GM18868 (cell line): ENCODE measurements at regions not wholly inside any gene's neighbourhood (a gene's known extent, or its start where the extent isn't known, plus 50 kb on each side); places are given as distances from the start of the nearest gene placed in this dataset.
A peak's percentile ranks its signal among the peaks of the same experiment; 100 is the strongest.
"Not testable (repeated sequence)": the region's sequence is repeated elsewhere in the genome, so short reads cannot be mapped to it uniquely, and the experiment has no call there.

ENCODE experiments used
- ATAC-seq: cut with Tn5 transposase; IDR thresholded peaks from one replicate; pipeline ENCODE4 v1.9.1; 2021; ENCODE audit warnings: mild to moderate bottlenecking, moderate library complexity; ENCODE audit not compliant: unreplicated experiment

DNA sequence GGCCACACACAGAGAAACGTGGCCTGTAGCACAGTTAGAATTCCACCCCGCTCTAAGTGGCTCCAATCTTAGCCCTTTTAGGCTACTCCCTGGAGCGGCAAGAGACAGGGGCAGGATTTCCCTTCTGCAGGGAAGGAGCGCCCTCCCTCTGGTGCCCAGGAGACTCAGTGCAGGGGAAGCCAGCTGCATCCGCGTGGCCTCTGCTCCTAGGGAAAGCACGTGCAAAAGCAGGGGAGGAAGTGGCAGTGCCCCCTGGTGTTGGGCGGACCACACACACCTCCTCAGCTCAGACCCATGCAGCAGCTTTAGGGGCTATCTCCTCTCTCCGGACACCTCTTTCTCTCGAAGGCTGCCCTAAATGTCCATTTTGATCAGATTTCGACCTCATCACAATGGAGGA is 50.0 kb downstream of the SPRING1 start:
- peak; percentile 67 for ATAC-seq

DNA sequence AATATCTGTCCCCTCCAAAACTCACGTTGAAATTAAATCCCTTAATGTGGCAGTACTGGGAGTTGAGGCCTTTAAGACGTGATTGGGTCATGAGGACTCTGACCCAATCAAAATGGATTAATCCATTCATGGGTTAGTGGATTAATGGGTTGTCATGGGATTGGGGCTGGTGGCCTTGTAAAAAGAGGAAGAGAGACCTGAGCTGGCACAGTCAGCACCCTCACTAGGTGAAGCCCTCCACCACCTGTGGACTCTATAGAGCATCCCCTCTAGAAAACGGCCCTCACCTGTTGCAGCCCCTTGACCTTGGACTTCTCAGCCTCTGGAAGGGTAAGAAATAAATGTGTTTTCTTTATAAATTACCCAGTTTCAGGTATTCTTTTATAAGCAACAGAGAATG is 53.0 kb downstream of the SPRING1 start:
- no peak for ATAC-seq

DNA sequence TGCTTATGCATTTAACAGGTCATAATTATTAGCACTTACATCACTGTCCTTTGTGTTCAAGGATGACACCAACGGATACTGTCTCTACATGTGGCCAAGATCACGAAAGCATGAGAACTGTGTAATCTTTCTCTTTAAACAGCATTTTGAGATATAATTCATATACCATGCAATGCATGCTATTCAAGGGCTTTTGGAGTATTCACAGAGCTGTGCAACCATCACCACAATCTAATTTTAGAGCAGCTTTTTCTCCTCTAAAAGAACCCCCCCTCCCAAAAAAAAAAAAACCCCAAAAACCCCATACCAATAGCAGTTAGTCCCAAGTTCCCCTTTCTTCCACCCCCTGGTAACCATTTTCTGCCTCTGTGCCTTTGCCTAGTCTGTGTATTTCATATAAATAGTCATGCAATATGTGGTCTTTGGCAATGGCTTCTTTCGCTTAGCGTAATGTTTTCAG is 60.6 kb downstream of the SPRING1 start:
- ATAC-seq, result peak; percentile 54

DNA sequence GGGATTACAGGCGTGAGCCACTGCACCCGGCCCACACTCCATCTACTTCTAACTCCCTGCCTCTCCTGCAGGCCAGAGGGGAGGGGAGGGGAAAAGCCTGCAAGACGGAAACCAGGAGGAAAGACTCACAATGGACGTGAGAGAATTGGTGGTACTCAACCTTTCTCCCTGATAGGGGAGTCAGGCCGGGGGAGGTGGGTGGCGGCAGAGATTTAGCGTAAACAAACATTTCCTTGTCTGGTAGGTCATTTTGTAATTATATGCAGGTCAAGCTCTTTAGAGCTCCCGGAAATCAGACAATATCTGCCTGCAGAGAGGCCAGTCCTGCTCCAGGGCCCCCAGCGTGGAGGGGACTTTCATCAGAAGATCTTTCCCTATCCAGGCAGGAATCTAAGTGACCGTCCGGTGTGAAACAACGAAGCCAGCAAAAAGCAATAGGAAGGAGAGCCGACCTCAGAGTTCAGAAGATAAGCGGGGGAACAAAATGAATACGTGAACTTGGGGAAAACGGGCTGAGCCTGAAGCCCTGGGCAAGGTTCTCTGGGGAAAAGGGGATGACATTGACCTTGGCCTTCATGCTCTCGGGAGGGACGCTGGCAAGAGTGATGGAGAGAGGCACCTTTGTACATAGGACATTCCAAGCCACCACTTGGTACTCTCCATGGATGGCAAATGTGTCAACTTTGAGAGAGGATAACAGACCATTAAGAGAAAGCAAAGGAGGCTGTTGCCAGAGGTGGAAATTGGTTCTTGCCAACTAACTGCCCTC is 62.3 kb downstream of the SPRING1 start:
- ATAC-seq, result no peak

DNA sequence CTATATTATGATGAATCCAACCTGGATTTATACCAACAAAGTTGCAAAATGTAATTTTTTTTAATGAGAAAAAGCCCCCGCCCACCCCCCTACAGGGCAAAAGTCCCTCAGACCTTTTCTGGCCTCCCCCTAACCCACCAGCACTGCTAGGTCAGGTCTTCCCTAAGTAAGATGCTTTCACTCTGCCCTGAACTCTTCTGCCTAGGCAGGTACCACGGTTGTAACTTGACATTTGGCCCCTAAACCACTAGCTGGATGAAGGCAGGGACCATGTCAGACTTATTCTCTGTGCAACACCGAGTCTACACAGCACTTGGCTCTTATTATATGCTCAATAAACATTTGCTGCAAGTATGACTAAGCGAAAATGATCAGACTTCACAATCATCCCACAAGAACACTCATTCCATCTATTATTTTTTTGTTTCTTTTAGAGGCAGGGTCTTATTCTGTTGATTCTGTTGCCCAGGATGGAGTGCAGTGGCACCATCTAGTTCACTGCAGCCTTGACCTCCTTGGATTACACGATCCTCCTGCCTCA is 63.2 kb downstream of the SPRING1 start:
- ATAC-seq, result no peak

DNA sequence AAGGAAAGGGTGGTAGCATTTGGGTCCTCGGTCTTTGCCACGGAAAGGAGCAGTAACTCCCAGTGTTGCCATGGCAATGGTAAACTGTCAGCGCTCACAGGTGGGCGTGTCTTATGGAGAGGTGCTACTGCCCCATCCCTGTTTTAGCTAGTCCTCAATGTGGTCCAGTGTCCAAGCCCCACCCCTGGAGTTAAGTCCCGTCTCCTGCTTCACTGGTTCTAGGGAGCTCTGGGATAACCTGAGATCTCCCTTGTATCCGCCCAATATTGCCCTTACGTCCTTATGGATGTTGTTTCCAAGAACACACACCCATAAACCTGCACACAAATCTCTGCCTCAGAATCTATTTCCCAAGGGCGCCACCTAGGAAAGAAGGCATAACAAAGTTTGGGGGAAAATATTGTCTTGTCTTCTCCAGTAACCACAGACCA is 64.2 kb downstream of the SPRING1 start:
- ATAC-seq, result no peak

DNA sequence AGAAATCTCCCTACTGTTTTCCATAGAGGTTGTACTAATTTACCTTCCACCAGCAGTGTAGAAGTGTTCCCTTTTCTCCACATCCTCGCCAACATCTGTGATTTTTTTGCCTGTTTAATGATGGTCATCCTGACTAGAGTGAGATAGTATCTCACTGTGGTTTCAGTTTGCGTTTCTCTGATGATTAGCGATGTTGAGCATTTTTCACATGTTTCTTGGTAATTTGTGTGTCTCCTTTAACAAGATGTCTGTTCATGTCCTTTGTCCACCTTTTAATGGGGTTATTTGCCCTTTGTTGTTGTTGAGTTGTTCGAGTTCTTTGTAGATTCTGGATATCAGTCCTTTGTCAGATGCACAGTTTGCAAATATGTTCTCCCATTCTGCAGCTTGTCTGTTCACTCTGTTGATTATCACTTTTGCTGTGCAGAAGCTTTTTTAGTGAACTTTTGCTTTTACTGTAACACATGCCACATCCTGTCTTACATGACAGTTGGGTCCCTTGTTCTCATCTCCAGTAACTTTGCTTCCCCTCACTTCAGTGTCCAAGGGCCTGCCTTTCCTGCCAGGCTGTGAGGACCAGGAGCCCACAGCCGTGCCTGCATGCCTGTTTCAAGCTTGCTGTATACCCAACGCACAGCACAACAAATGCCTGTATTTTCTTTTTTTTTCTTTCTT is 64.9 kb downstream of the SPRING1 start:
- peak; percentile 54 for ATAC-seq

DNA sequence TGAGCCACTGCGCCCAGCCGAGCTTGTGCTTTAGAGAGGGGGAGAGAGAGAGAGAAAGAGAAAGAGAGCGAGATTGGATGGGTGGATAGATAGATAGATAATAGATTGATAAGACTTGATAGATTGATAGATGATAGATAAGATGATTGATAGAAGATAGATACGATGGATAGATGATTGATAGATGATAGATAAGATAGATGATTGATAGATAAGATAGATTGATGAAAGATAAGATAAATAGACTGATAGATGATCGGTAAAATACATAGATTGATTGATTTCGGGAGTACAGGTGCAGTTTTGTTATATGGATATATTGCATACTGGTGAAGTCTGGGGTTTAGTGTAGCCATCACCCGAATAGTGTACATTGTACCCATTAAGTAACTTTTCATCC is 65.9 kb downstream of the SPRING1 start:
- ATAC-seq, result no peak

DNA sequence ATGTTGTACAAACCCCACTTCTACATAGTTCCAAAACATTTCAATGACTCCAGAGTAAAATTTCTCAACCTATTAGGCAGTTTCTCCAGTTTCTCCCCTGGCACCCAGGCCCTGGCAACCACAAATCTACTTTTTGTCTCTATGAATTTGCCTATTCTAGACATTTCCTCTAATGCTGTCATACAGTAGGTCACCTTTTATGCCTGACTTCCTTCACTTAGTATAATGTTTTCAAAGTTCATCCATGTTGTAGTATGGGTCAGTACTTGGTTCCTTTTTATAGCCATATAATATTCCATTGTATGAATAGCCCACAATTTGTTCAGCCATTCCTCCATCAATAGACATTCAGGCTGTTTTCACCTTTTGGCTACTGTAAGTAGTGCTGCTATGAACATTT is 67.0 kb downstream of the SPRING1 start:
- no peak for ATAC-seq

DNA sequence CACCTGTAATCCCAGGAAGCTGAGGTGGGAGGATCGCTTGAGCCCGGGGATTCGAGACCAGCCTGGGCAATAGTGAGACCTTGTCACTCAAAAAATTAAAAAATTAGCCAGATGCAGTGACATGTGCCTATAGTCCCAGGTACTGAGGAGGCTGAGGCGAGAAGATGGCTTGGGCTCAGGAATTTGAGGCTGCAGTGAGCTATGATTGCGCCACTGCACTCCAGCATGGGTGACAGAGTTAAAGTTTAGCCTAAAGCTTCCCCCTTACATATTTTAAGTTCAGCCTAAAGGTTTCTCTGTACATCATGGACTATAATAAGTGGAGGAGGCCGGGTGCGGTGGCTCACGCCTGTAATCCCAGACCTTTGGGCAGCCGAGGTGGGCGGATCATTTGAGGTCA is 70.1 kb downstream of the SPRING1 start:
- no peak for ATAC-seq

DNA sequence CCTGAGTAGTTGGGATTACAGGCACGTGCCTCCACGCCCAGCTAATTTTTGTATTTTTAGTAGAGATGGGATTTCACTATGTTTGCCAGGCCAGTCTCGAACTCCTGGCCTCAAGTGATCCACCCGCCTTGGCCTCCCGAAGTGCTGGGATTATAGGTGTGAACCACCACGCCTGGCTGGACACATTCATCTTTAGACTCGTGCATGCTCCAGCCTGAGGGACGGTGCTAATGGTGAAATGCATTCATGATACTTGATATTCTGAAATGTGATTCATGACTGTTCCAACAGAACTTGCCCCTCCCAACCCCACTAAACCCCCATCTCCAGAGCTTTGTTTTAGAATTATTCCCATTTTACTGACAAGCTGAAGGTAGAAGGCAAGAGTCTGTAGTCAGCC is 71.0 kb downstream of the SPRING1 start:
- ATAC-seq, result not testable (repeated sequence)

DNA sequence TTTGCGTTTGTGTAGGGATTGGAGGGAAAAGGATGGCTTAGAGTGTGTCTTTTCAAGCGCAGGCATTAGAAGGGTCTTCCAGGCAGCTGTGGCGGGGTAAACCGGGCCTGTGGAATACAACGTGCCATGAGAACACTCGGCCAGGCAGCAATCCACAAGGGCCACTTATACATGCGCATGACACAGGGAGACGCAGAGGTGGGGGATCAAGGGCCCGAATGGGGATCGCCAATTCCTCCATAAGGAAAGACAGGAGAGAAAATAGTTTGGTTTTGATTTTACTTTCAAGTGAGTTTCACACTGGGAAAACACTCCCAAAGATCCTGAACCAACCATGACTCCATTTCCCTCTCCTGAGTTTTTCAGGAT is 71.6 kb downstream of the SPRING1 start:
- ATAC-seq, result no peak

DNA sequence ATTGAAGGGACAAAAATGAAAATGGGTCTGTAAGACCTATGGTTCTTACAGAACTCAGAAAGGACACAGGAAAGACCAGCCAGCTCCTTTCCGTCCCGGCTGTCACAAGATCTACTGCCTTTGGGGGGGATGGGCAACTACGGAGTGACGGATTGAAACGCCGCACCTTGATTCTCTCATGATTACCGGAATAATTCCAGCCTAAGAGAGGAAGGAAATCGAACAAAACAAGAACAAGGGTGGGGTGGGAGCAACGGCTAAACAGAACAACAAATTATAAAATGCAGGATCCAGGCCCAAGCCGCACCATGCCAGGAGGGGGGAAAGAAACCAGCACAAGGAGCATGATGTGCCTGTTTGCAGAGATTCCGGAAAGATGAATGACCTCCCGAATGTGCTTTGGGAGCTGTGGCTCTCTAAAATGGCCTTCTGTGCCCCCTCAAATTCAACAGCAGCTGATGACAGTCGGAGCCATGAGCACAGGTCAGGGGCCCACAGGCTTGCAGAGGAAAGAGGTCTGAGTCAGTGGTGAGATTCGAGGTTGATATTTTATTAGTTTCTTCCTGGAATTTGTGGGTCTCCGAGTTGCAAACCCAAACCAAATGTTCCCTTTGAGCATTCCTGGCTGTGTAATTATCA is 72.1 kb downstream of the SPRING1 start:
- no peak for ATAC-seq

DNA sequence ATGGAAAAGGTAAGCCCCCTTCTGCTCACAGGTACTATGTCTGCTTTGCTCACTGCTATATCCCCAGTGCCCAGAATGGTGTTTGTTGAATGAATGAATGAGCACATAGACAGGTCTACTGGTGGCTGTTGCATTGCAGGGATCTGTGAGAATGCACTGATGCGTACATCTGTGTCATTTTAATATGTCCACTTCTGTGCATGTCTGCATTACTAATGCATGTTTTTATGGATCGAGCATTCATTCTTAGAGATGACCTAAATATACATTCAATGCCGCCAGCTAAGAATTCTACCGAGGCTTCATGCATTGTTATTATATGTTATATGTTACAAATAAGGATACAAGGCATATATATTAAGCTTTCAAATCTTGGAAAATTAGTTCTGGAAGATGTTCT is 73.8 kb downstream of the SPRING1 start:
- no peak for ATAC-seq

DNA sequence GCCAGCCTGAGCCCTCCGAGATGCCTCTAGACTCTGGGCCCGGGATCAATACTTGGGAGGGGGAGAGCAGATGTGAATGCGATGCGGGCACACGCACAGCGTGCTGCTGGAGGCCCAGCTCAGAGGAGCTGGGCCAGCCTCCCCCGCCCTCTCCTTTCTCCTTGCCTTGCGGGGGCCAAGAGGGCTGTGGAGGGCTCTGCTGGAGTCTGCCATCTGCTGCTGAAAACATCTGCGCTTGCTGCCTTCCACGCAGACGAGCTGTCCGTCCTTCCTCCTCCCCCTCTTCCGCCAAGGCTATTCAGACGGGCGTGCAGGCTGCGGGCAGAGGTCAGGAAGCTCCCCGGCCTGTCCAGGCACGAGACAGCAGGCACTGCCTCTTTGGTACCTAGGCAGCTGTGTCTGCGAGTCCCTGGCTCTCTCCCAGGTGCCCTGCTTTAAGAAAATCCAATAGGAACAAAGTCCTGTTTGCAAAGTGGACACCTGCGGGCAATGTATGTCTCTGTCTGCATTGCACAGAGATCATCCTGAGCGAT is 75.2 kb downstream of the SPRING1 start:
- no peak for ATAC-seq

DNA sequence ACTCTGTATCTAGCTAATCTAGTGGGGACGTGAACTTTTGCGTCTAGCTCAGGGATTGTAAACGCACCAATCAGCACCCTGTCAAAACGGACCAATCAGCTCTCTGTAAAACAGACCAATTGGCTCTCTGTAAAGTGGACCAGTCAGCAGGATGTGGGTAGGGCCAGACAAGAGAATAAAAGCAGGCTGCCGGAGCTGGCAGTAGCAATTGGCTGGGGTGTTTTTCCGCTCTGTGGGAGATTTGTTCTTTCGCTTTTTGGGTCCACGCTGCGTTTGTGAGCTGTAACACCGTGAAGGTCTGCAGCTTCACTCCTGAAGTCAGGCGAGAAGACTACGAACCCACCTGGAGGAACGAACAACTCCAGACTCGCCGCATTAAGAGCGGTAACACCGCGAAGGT is 76.5 kb downstream of the SPRING1 start:
- no peak for ATAC-seq

DNA sequence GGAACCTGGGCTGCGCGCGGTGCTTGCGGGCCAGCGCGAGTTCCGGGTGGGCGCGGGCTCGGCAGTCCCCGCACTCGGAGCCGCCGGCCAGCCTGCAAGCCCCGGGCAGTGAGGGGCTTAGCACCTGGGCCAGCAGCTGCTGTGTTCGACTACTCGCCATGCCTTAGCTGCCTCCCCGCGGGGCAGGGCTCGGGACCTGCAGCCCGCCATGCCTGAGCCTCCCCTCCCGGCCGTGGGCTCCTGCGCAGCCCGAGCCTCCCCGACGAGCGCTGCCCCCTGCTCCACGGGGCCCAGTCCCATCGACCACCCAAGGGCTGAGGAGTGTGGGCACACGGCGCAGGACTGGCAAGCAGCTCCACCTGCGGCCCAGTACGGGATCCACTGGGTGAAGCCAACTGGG is 77.1 kb downstream of the SPRING1 start:
- ATAC-seq, result not testable (repeated sequence)

DNA sequence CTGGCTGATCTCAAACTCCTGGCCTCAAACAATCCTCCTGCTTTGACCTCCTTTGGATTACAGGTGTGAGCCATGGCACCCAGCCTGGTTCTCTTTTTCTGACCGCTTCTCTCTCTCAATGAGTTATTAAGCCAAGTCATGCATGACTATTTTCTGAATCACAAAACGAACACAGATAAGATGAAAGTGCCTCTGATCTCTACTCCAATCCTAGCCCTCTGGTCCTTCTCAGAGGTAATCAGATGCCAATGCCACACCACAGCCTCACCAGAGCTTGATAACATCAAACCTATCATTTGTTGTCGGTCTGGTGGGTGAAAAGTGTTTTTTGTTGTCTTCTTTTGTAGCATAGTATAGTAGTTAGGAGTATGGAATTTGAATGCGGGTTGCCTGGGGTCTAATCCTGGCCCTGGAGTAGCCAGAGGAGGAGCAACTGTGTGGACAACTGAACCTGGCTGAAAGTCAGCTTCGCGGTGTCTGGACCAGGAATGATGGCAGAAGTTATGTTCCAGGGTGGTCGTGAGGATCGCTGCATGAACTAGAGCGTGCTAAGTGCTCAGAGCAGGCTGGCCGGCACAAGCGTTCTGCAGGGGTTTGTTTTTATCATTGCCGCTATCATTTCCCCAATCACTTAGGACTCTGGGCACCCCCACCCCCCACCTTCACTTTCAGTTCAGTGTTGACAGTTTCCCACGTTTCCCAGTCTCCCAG is 77.9 kb downstream of the SPRING1 start:
- no peak for ATAC-seq

DNA sequence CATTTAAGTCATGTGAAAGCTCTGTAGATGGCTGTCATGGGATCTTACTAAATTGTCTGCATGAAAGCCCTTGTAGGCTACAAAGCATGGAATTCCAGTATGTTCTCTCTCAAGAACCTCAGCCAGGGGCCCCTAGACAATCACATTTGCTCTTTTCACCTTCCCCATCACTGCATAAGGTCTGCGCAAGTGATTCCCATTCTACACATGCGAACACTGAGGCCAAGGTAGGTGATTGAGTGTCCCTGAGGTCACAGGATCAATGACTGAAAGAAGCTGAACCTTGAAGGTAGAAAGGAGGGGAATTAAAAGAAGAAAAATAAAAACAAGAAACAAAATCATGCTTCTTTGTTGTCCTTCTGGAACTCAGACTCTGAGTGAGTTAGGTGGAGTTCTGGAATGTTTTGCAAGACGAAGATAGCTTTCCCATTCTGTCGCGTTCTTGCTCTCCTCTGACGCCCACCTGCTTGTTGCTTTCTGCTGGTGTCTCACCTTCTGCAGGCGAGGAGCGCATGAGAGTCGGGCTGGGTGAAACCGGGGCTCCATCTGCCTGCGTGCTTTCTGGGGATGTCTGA is 79.9 kb downstream of the SPRING1 start:
- no peak for ATAC-seq

DNA sequence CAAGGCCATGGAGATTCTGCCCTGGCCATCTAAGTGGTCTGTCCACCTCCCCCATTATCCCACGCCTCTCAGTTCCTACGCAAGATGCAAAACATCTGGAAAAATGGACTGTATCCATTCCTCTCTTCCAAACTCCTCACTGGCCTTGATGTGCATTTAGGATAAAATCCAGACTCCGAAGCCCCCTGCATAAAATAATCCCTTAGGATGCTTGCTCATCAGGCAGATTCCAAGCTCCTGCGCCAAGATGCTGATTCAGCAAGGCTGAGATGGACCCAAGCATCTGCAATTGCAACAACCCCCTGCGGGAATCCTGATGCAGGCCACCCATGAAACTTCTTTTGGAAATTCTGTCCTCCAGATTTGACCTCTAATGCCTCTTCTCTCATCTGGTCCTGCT is 81.6 kb downstream of the SPRING1 start:
- ATAC-seq, result no peak
